Liver (tissue), 3 donors: ENCODE measurements at regions not wholly inside any gene's neighbourhood (a gene's known extent, or its start where the extent isn't known, plus 50 kb on each side); places are given as distances from the start of the nearest gene placed in this dataset.

Source experiments
- GABPA ChIP-seq, 2 donors: IDR thresholded peaks in 1 of 2; conservative IDR thresholded peaks in 1 of 2; 2 replicates each; pipeline ENCODE4 v1.6.1; 2016; ENCODE audit warnings: antibody characterized with exemption in 2 of 2, mild to moderate bottlenecking in 1 of 2, moderate library complexity in 1 of 2
- JUND ChIP-seq, 2 donors: IDR thresholded peaks; 2 replicates each; pipeline ENCODE4 v1.6.1; 2016; ENCODE audit warnings: antibody characterized with exemption in 2 of 2
- RAD21 ChIP-seq, 2 donors: IDR thresholded peaks; 2 replicates each; pipeline ENCODE4 v1.6.1; 2016; ENCODE audit warnings: antibody characterized with exemption in 2 of 2, mild to moderate bottlenecking in 2 of 2
- RXRA ChIP-seq, 2 donors: IDR thresholded peaks; 2 replicates each; pipeline ENCODE4 v1.6.1; 2017 to 2018; ENCODE audit warnings: antibody characterized with exemption in 2 of 2, mild to moderate bottlenecking in 1 of 2
- TAF1 ChIP-seq: conservative IDR thresholded peaks from 2 replicates; pipeline ENCODE4 v1.6.1; 2016; ENCODE audit warnings: antibody characterized with exemption, mild to moderate bottlenecking
- TF ChIP-seq, protein P1 (sequence below): fragments of 150-350 bp; IDR thresholded peaks from 2 replicates; pipeline ENCODE4 v1.5.1; 2017; ENCODE audit warnings: improper control_type of control experiment, low read depth, low read length; ENCODE audit not compliant: missing input control
- TF ChIP-seq, protein P2 (sequence below): IDR thresholded peaks from 2 replicates; pipeline ENCODE4 v1.6.1; 2016; ENCODE audit warnings: antibody characterized with exemption
- TF ChIP-seq, protein P3 (sequence below): IDR thresholded peaks from 2 replicates; pipeline ENCODE4 v1.6.1; 2016; ENCODE audit warnings: antibody characterized with exemption, mild to moderate bottlenecking
- donor health status: healthy.
- donor health status: healthy.

DNA sequence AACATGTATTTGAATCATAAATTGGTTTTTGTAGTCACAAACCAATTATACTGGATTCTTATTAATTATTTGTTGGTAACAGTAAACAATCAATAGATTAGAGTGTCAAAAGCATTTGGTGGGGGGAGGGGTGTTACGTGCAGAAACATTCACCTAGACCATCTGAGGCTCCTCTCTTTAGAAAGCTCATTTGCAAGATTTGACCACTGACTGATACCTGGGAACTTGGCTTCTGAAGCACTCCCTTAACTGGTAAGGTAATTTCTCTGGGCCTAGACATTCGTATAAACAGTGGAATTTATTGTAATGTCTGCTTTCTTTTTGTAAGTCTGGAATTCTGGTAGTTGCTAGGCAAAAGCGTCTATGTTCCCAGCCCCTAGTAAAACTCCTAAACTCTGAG, 243.8 kb upstream of the GBE1 start:
- TF ChIP-seq, protein P1, sequence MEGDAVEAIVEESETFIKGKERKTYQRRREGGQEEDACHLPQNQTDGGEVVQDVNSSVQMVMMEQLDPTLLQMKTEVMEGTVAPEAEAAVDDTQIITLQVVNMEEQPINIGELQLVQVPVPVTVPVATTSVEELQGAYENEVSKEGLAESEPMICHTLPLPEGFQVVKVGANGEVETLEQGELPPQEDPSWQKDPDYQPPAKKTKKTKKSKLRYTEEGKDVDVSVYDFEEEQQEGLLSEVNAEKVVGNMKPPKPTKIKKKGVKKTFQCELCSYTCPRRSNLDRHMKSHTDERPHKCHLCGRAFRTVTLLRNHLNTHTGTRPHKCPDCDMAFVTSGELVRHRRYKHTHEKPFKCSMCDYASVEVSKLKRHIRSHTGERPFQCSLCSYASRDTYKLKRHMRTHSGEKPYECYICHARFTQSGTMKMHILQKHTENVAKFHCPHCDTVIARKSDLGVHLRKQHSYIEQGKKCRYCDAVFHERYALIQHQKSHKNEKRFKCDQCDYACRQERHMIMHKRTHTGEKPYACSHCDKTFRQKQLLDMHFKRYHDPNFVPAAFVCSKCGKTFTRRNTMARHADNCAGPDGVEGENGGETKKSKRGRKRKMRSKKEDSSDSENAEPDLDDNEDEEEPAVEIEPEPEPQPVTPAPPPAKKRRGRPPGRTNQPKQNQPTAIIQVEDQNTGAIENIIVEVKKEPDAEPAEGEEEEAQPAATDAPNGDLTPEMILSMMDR, result no peak
- TF ChIP-seq, protein P2, sequence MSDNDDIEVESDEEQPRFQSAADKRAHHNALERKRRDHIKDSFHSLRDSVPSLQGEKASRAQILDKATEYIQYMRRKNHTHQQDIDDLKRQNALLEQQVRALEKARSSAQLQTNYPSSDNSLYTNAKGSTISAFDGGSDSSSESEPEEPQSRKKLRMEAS, result no peak
- TF ChIP-seq GABPA (IDR thresholded peaks at IDR 0.05 in 1 of 2, conservative IDR thresholded peaks at IDR 0.05 in 1 of 2), result no peak
- TF ChIP-seq TAF1, result no peak
- TF ChIP-seq JUND (IDR thresholded peaks at IDR 0.05), result no peak
- no peak for TF ChIP-seq RAD21 (IDR thresholded peaks at IDR 0.05)
- TF ChIP-seq, protein P3, sequence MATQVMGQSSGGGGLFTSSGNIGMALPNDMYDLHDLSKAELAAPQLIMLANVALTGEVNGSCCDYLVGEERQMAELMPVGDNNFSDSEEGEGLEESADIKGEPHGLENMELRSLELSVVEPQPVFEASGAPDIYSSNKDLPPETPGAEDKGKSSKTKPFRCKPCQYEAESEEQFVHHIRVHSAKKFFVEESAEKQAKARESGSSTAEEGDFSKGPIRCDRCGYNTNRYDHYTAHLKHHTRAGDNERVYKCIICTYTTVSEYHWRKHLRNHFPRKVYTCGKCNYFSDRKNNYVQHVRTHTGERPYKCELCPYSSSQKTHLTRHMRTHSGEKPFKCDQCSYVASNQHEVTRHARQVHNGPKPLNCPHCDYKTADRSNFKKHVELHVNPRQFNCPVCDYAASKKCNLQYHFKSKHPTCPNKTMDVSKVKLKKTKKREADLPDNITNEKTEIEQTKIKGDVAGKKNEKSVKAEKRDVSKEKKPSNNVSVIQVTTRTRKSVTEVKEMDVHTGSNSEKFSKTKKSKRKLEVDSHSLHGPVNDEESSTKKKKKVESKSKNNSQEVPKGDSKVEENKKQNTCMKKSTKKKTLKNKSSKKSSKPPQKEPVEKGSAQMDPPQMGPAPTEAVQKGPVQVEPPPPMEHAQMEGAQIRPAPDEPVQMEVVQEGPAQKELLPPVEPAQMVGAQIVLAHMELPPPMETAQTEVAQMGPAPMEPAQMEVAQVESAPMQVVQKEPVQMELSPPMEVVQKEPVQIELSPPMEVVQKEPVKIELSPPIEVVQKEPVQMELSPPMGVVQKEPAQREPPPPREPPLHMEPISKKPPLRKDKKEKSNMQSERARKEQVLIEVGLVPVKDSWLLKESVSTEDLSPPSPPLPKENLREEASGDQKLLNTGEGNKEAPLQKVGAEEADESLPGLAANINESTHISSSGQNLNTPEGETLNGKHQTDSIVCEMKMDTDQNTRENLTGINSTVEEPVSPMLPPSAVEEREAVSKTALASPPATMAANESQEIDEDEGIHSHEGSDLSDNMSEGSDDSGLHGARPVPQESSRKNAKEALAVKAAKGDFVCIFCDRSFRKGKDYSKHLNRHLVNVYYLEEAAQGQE, result no peak
- no peak for TF ChIP-seq RXRA (IDR thresholded peaks at IDR 0.05)
